Neural cell (in vitro differentiated cells): ENCODE measurements at regions not wholly inside any gene's neighbourhood (a gene's known extent, or its start where the extent isn't known, plus 50 kb on each side); places are given as distances from the start of the nearest gene placed in this dataset.

ENCODE experiments used
- CTCF ChIP-seq: fragments of 450-650 bp; IDR thresholded peaks from 2 replicates; pipeline ENCODE4 v1.5.1; 2014; ENCODE audit warnings: antibody characterized with exemption, mild to moderate bottlenecking, moderate library complexity; ENCODE audit not compliant: poor library complexity, severe bottlenecking
- EZH2 ChIP-seq: fragments of 200-600, 300-800 bp; shearing (Covaris generic), sonication (generic); IDR thresholded peaks from 2 replicates; pipeline ENCODE4 v1.6.1; 2014; ENCODE audit warnings: antibody characterized with exemption, low read length, borderline replicate concordance, mild to moderate bottlenecking; ENCODE audit not compliant: insufficient read depth, poor library complexity, severe bottlenecking
- MXI1 ChIP-seq: fragments of 450-650 bp; conservative IDR thresholded peaks from 2 replicates; pipeline ENCODE4 v1.6.1; 2014; ENCODE audit warnings: antibody characterized with exemption, mild to moderate bottlenecking; ENCODE audit not compliant: poor library complexity, severe bottlenecking
- POLR2AphosphoS5 ChIP-seq: IDR thresholded peaks from 2 replicates; pipeline ENCODE4 v1.6.1; 2012
- REST ChIP-seq: IDR thresholded peaks from 2 replicates; pipeline ENCODE4 v1.6.1; 2012; ENCODE audit warnings: borderline replicate concordance
- SMC3 ChIP-seq: fragments of 450-650 bp; conservative IDR thresholded peaks from 2 replicates; pipeline ENCODE4 v1.6.1; 2014; ENCODE audit warnings: antibody characterized with exemption, mild to moderate bottlenecking, moderate library complexity; ENCODE audit not compliant: poor library complexity
- TAF1 ChIP-seq: IDR thresholded peaks from 2 replicates; pipeline ENCODE4 v1.6.1; 2012; ENCODE audit warnings: low read depth

GRCh38 chr3:78516437-78516836 is 1251.4 kb downstream of the ROBO1 start:
- no peak for TF ChIP-seq EZH2
- no peak for TF ChIP-seq POLR2AphosphoS5
- no peak for TF ChIP-seq CTCF
- TF ChIP-seq MXI1, result no peak
- TF ChIP-seq TAF1, result no peak
- TF ChIP-seq SMC3, result no peak
- TF ChIP-seq REST, result no peak
